ENCODE measurements at regions not wholly inside any gene's neighbourhood (a gene's known extent, or its start where the extent isn't known, plus 50 kb on each side); places are given as distances from the start of the nearest gene placed in this dataset.
A peak's percentile ranks its signal among the peaks of the same experiment; 100 is the strongest.
"Not testable (repeated sequence)": the region's sequence is repeated elsewhere in the genome, so short reads cannot be mapped to it uniquely, and the experiment has no call there.

- Histone ChIP-seq H3K9me3 (ENCODE audit: insufficient read depth, low read depth, low read length) (no peaks in the 10 kb centered on the region), H3K27ac (ENCODE audit: low read length) (no peak overlapping the region), H3K4me1 (ENCODE audit: insufficient read depth, low read length) (peaks cover 9% of the 10 kb centered on the region; the same call in 1 of the 2 replicates), H3K4me3 (ENCODE audit: low read length) (no peak overlapping the region), H3K27me3 (ENCODE audit: insufficient read depth, low read length) (no peaks in the 10 kb centered on the region), H3K9ac (ENCODE audit: low read depth, low read length) (peak overlapping the region; percentile 58; the same call in 1 of the 2 replicates), H3K36me3 (ENCODE audit: insufficient read depth, low read depth, low read length) (no peaks in the 10 kb centered on the region)
Measured at GRCh38 chr6:43926634-43927531, 156.9 kb downstream of the VEGFA start.

DNA sequence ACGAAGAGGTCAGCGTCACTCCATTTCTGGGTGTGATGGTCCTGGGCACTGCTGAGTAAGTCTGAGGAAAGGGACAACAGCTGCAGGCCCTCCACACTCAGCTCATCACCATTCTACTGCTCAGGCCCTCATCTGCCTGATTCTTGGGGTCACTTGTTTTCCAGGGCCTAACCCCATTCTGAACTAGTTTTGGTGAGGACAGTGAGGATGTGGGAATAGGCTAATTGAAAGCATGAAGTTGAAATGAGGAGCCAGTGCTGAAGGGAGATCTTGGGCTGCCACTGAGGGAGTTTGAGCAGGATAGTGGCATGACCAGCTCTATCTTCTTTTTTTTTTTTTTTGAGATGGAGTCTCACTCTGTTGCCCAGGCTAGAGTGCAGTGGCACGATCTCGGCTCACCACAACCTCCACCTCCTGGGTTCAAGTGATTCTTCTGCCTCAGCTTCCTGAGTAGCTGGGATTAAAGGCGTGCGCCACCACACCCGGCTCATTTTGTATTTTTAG, 155.7 kb downstream of the VEGFA start:
- not testable (repeated sequence) for H3K4me3 ChIP-seq (ENCODE audit: low read length); H3K27ac ChIP-seq (ENCODE audit: low read length); H3K27me3 ChIP-seq (ENCODE audit: insufficient read depth, low read length); H3K9ac ChIP-seq (ENCODE audit: low read depth, low read length); H3K4me1 ChIP-seq (ENCODE audit: insufficient read depth, low read length); H3K36me3 ChIP-seq (ENCODE audit: insufficient read depth, low read depth, low read length); H3K9me3 ChIP-seq (ENCODE audit: insufficient read depth, low read depth, low read length)

GRCh38 chr6:43924222-43924702, 154.3 kb downstream of the VEGFA start:
- no peaks in the 10 kb centered on the region for H3K27me3 ChIP-seq (ENCODE audit: insufficient read depth, low read length)
- no peak overlapping the region for H3K27ac ChIP-seq (ENCODE audit: low read length)
- H3K4me3 ChIP-seq (ENCODE audit: low read length), result no peak overlapping the region
- H3K9ac ChIP-seq (ENCODE audit: low read depth, low read length), result no peak overlapping the region
- H3K9me3 ChIP-seq (ENCODE audit: insufficient read depth, low read depth, low read length), result no peaks in the 10 kb centered on the region
- H3K36me3 ChIP-seq (ENCODE audit: insufficient read depth, low read depth, low read length), result no peaks in the 10 kb centered on the region
- peaks cover 9% of the 10 kb centered on the region; the same call in 1 of the 2 replicates for H3K4me1 ChIP-seq (ENCODE audit: insufficient read depth, low read length)

- H3K9ac ChIP-seq (ENCODE audit: low read depth, low read length), result no peak overlapping the region
- no peaks in the 10 kb centered on the region for H3K9me3 ChIP-seq (ENCODE audit: insufficient read depth, low read depth, low read length)
- H3K4me1 ChIP-seq (ENCODE audit: insufficient read depth, low read length), result peaks cover 9% of the 10 kb centered on the region; the same call in 1 of the 2 replicates
- no peak overlapping the region for H3K4me3 ChIP-seq (ENCODE audit: low read length)
- H3K27ac ChIP-seq (ENCODE audit: low read length), result no peak overlapping the region
- H3K27me3 ChIP-seq (ENCODE audit: insufficient read depth, low read length), result no peaks in the 10 kb centered on the region
- H3K36me3 ChIP-seq (ENCODE audit: insufficient read depth, low read depth, low read length), result no peaks in the 10 kb centered on the region
Measured at GRCh38 chr6:43923376-43924221, 153.6 kb downstream of the VEGFA start.

- H3K27me3 ChIP-seq (ENCODE audit: insufficient read depth, low read length), result no peaks in the 10 kb centered on the region
- H3K4me1 ChIP-seq (ENCODE audit: insufficient read depth, low read length), result peaks cover 9% of the 10 kb centered on the region; the same call in 1 of the 2 replicates
- no peaks in the 10 kb centered on the region for H3K36me3 ChIP-seq (ENCODE audit: insufficient read depth, low read depth, low read length)
- no peak overlapping the region for H3K4me3 ChIP-seq (ENCODE audit: low read length)
- no peak overlapping the region for H3K9ac ChIP-seq (ENCODE audit: low read depth, low read length)
- no peak overlapping the region for H3K27ac ChIP-seq (ENCODE audit: low read length)
- no peaks in the 10 kb centered on the region for H3K9me3 ChIP-seq (ENCODE audit: insufficient read depth, low read depth, low read length)
Measured at GRCh38 chr6:43922426-43923375, 152.7 kb downstream of the VEGFA start.

- peaks cover 5% of the 10 kb centered on the region; the same call in 1 of the 2 replicates for H3K4me1 ChIP-seq (ENCODE audit: insufficient read depth, low read length)
- no peak overlapping the region for H3K27ac ChIP-seq (ENCODE audit: low read length)
- H3K4me3 ChIP-seq (ENCODE audit: low read length), result no peak overlapping the region
- H3K9me3 ChIP-seq (ENCODE audit: insufficient read depth, low read depth, low read length), result no peaks in the 10 kb centered on the region
- no peaks in the 10 kb centered on the region for H3K36me3 ChIP-seq (ENCODE audit: insufficient read depth, low read depth, low read length)
- no peak overlapping the region for H3K9ac ChIP-seq (ENCODE audit: low read depth, low read length)
- H3K27me3 ChIP-seq (ENCODE audit: insufficient read depth, low read length), result no peaks in the 10 kb centered on the region
Measured at GRCh38 chr6:43921548-43922425, 151.8 kb downstream of the VEGFA start.

- no peak overlapping the region for H3K4me3 ChIP-seq (ENCODE audit: low read length)
- no peaks in the 10 kb centered on the region for H3K9me3 ChIP-seq (ENCODE audit: insufficient read depth, low read depth, low read length)
- no peaks in the 10 kb centered on the region for H3K4me1 ChIP-seq (ENCODE audit: insufficient read depth, low read length)
- no peak overlapping the region for H3K27ac ChIP-seq (ENCODE audit: low read length)
- no peaks in the 10 kb centered on the region for H3K27me3 ChIP-seq (ENCODE audit: insufficient read depth, low read length)
- H3K36me3 ChIP-seq (ENCODE audit: insufficient read depth, low read depth, low read length), result no peaks in the 10 kb centered on the region
- no peak overlapping the region for H3K9ac ChIP-seq (ENCODE audit: low read depth, low read length)
Measured at GRCh38 chr6:43921039-43921438, 151.0 kb downstream of the VEGFA start.

DNA sequence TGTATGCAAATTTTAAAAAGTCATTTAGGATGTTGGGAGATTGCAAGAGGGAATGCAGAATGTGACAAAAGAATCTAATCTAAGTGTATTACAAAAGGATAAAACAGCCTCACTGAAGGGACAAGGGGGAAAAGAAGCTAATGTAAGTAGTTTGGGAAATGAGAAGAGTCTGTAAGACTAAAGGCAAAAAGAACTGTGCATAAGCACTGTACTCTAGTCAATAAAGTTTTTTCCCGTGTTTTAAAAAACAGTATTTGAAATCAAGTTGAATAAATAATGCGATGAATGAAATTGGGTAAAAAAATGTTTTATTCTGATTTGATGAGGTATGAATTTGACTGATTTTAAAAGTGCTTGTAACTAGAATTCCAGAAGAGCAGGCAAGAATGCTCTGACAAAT, 149.8 kb downstream of the VEGFA start:
- H3K36me3 ChIP-seq (ENCODE audit: insufficient read depth, low read depth, low read length), result no peaks in the 10 kb centered on the region
- no peaks in the 10 kb centered on the region for H3K27me3 ChIP-seq (ENCODE audit: insufficient read depth, low read length)
- no peak overlapping the region for H3K9ac ChIP-seq (ENCODE audit: low read depth, low read length)
- H3K27ac ChIP-seq (ENCODE audit: low read length), result no peak overlapping the region
- H3K4me1 ChIP-seq (ENCODE audit: insufficient read depth, low read length), result no peaks in the 10 kb centered on the region
- H3K4me3 ChIP-seq (ENCODE audit: low read length), result no peak overlapping the region
- H3K9me3 ChIP-seq (ENCODE audit: insufficient read depth, low read depth, low read length), result no peaks in the 10 kb centered on the region

GRCh38 chr6:43917878-43918382, 147.9 kb downstream of the VEGFA start:
- Histone ChIP-seq H3K9ac (ENCODE audit: low read depth, low read length) (no peak overlapping the region), H3K27me3 (ENCODE audit: insufficient read depth, low read length) (no peaks in the 10 kb centered on the region), H3K27ac (ENCODE audit: low read length) (no peak overlapping the region), H3K9me3 (ENCODE audit: insufficient read depth, low read depth, low read length) (no peaks in the 10 kb centered on the region), H3K4me1 (ENCODE audit: insufficient read depth, low read length) (no peaks in the 10 kb centered on the region), H3K36me3 (ENCODE audit: insufficient read depth, low read depth, low read length) (no peaks in the 10 kb centered on the region), H3K4me3 (ENCODE audit: low read length) (no peak overlapping the region)

Data from iPS-20b (cell line).